HG03575 (cell line): ENCODE measurements at regions not wholly inside any gene's neighbourhood (a gene's known extent, or its start where the extent isn't known, plus 50 kb on each side); places are given as distances from the start of the nearest gene placed in this dataset.
"Not testable (repeated sequence)": the region's sequence is repeated elsewhere in the genome, so short reads cannot be mapped to it uniquely, and the experiment has no call there.

Experiments
- ATAC-seq: cut with Tn5 transposase; IDR thresholded peaks from one replicate; pipeline ENCODE4 v1.9.1; 2021; ENCODE audit not compliant: unreplicated experiment, insufficient number of reproducible peaks, low FRiP score; ENCODE audit errors: extremely low read depth

GRCh38 chr5:145478651-145479050 lies 356.5 kb downstream of the PRELID2 start:
- no peak for ATAC-seq

GRCh38 chr5:145473042-145473642 lies 362.0 kb downstream of the PRELID2 start:
- no peak for ATAC-seq

GRCh38 chr5:145471831-145472612 lies 363.1 kb downstream of the PRELID2 start:
- ATAC-seq, result no peak

- ATAC-seq, result no peak
Measured at GRCh38 chr5:145471026-145471425, 364.1 kb downstream of the PRELID2 start.

- ATAC-seq, result no peak
Measured at GRCh38 chr5:145470396-145470979, 364.7 kb downstream of the PRELID2 start.

GRCh38 chr5:145467446-145467845 lies 367.7 kb downstream of the PRELID2 start:
- no peak for ATAC-seq

GRCh38 chr5:145466533-145466932 lies 368.6 kb downstream of the PRELID2 start:
- ATAC-seq, result no peak

- no peak for ATAC-seq
Measured at GRCh38 chr5:145465474-145466263, 369.5 kb downstream of the PRELID2 start.

GRCh38 chr5:145464171-145464570 lies 371.0 kb downstream of the PRELID2 start:
- no peak for ATAC-seq

GRCh38 chr5:145463634-145464033 lies 371.5 kb downstream of the PRELID2 start:
- no peak for ATAC-seq

GRCh38 chr5:145462525-145462924 lies 372.6 kb downstream of the PRELID2 start:
- ATAC-seq, result no peak

- ATAC-seq, result no peak
Measured at GRCh38 chr5:145450286-145450885, 384.8 kb downstream of the PRELID2 start.

GRCh38 chr5:145449794-145450193 lies 385.3 kb downstream of the PRELID2 start:
- ATAC-seq, result no peak

GRCh38 chr5:145446875-145447274 lies 388.3 kb downstream of the PRELID2 start:
- not testable (repeated sequence) for ATAC-seq

GRCh38 chr5:145446412-145446811 lies 388.7 kb downstream of the PRELID2 start:
- no peak for ATAC-seq

- ATAC-seq, result no peak
Measured at GRCh38 chr5:145445027-145445426, 390.1 kb downstream of the PRELID2 start.

GRCh38 chr5:145443964-145444363 lies 391.2 kb downstream of the PRELID2 start:
- ATAC-seq, result no peak

GRCh38 chr5:145443366-145443765 lies 391.8 kb downstream of the PRELID2 start:
- no peak for ATAC-seq

- not testable (repeated sequence) for ATAC-seq
Measured at GRCh38 chr5:145442661-145443060, 392.5 kb downstream of the PRELID2 start.
